Loucy (cell line): ENCODE measurements at regions not wholly inside any gene's neighbourhood (a gene's known extent, or its start where the extent isn't known, plus 50 kb on each side); places are given as distances from the start of the nearest gene placed in this dataset.

Source experiments
- CTCF ChIP-seq: fragments of 200-600 bp; sonication (generic); conservative IDR thresholded peaks from 2 replicates; pipeline ENCODE4 v1.5.1; 2014; ENCODE audit warnings: mild to moderate bottlenecking, antibody characterized with exemption, low read length
- EZH2phosphoT487 ChIP-seq: fragments of 200-600 bp; IDR thresholded peaks from 2 replicates; pipeline ENCODE4 v1.6.1; 2018; ENCODE audit warnings: antibody characterized with exemption, mild to moderate bottlenecking, moderate library complexity, borderline replicate concordance

- TF ChIP-seq CTCF (no peak), EZH2phosphoT487 (no peak)
Measured at GRCh38 chr5:87499478-87500410, 87.0 kb upstream of the CCNH start.
